ENCODE measurements at regions not wholly inside any gene's neighbourhood (a gene's known extent, or its start where the extent isn't known, plus 50 kb on each side); places are given as distances from the start of the nearest gene placed in this dataset.

GRCh38 chr2:134086594-134087219, 167.2 kb upstream of the MGAT5 start:
- no peaks in the 10 kb centered on the region for H3K27me3 Mint-ChIP-seq (ENCODE audit: unreplicated experiment)
- H3K9me3 Mint-ChIP-seq (ENCODE audit: low read depth, unreplicated experiment): no peaks in the 10 kb centered on the region
- no peak for DNase-seq
- CTCF ChIA-PET: no interaction called here
- no peak for TF ChIP-seq CTCF (IDR thresholded peaks at IDR 0.05; ENCODE audit: unreplicated experiment)
- no peak overlapping the region for H3K27ac Mint-ChIP-seq (ENCODE audit: unreplicated experiment)
- H3K36me3 Mint-ChIP-seq (ENCODE audit: insufficient read depth, unreplicated experiment): peaks cover 4% of the 10 kb centered on the region
- BruUV-seq (replicated peaks): no TSS peak
- H3K4me1 Mint-ChIP-seq (ENCODE audit: low read depth, unreplicated experiment): peaks cover 29% of the 10 kb centered on the region
- H3K4me3 Mint-ChIP-seq (ENCODE audit: low read depth, unreplicated experiment): no peak overlapping the region
- intact Hi-C loops (cut with micrococcal nuclease; ENCODE audit: unreplicated experiment): loop anchor here (5.0 kb wide), 1 partner anchor 199 kb away; no protein-coding TSS in a partner anchor

- Mint-ChIP-seq H3K27me3 (ENCODE audit: unreplicated experiment) (no peaks in the 10 kb centered on the region), H3K4me3 (ENCODE audit: low read depth, unreplicated experiment) (no peak overlapping the region), H3K36me3 (ENCODE audit: insufficient read depth, unreplicated experiment) (peaks cover 4% of the 10 kb centered on the region), H3K9me3 (ENCODE audit: low read depth, unreplicated experiment) (no peaks in the 10 kb centered on the region), H3K27ac (ENCODE audit: unreplicated experiment) (peak overlapping the region; percentile 48), H3K4me1 (ENCODE audit: low read depth, unreplicated experiment) (peaks cover 34% of the 10 kb centered on the region)
- BruUV-seq (replicated peaks): no TSS peak
- DNase-seq: peak; percentile 71
- no peak for TF ChIP-seq CTCF (IDR thresholded peaks at IDR 0.05; ENCODE audit: unreplicated experiment)
- CTCF ChIA-PET: interaction anchor here (0.7 kb wide), 1 partner anchor 11 kb away, joined by 3 read pairs; no protein-coding TSS in a partner anchor
- intact Hi-C loops (cut with micrococcal nuclease; ENCODE audit: unreplicated experiment): loop anchor here (5.0 kb wide), 1 partner anchor 200 kb away; no protein-coding TSS in a partner anchor
Observed at GRCh38 chr2:134087371-134087921, 166.4 kb upstream of the MGAT5 start.

- BruUV-seq (replicated peaks): no TSS peak
- intact Hi-C loops (cut with micrococcal nuclease; ENCODE audit: unreplicated experiment): loop anchor here (5.0 kb wide), 1 partner anchor 202 kb away; no protein-coding TSS in a partner anchor
- no peak overlapping the region for H3K4me3 Mint-ChIP-seq (ENCODE audit: low read depth, unreplicated experiment)
- no peak for TF ChIP-seq CTCF (IDR thresholded peaks at IDR 0.05; ENCODE audit: unreplicated experiment)
- H3K27me3 Mint-ChIP-seq (ENCODE audit: unreplicated experiment): no peaks in the 10 kb centered on the region
- peaks cover 42% of the 10 kb centered on the region for H3K4me1 Mint-ChIP-seq (ENCODE audit: low read depth, unreplicated experiment)
- no peak for DNase-seq
- no peak overlapping the region for H3K27ac Mint-ChIP-seq (ENCODE audit: unreplicated experiment)
- peaks cover 4% of the 10 kb centered on the region for H3K36me3 Mint-ChIP-seq (ENCODE audit: insufficient read depth, unreplicated experiment)
- no peaks in the 10 kb centered on the region for H3K9me3 Mint-ChIP-seq (ENCODE audit: low read depth, unreplicated experiment)
- CTCF ChIA-PET: interaction anchor here (0.6 kb wide), 1 partner anchor 255 kb away, joined by 5 read pairs; no protein-coding TSS in a partner anchor
Observed at GRCh38 chr2:134089454-134089853, 164.4 kb upstream of the MGAT5 start.

GRCh38 chr2:134097740-134098139, 156.1 kb upstream of the MGAT5 start:
- intact Hi-C loops (cut with micrococcal nuclease; ENCODE audit: unreplicated experiment): no loop called here

More at GRCh38 chr2:134097740-134098139, 156.1 kb upstream of the MGAT5 start:
- BruUV-seq (replicated peaks): no TSS peak
- no peak overlapping the region for H3K4me3 Mint-ChIP-seq (ENCODE audit: low read depth, unreplicated experiment)
- no peaks in the 10 kb centered on the region for H3K36me3 Mint-ChIP-seq (ENCODE audit: insufficient read depth, unreplicated experiment)
- peaks cover 2% of the 10 kb centered on the region for H3K9me3 Mint-ChIP-seq (ENCODE audit: low read depth, unreplicated experiment)
- no peak for DNase-seq
- TF ChIP-seq CTCF (IDR thresholded peaks at IDR 0.05; ENCODE audit: unreplicated experiment): no peak
- CTCF ChIA-PET: no interaction called here
- peaks cover 14% of the 10 kb centered on the region for H3K4me1 Mint-ChIP-seq (ENCODE audit: low read depth, unreplicated experiment)
- no peaks in the 10 kb centered on the region for H3K27me3 Mint-ChIP-seq (ENCODE audit: unreplicated experiment)
- no peak overlapping the region for H3K27ac Mint-ChIP-seq (ENCODE audit: unreplicated experiment)

Measured in Calu3 (cell line).